GM18870 (cell line): ENCODE measurements at regions not wholly inside any gene's neighbourhood (a gene's known extent, or its start where the extent isn't known, plus 50 kb on each side); places are given as distances from the start of the nearest gene placed in this dataset.

Experiments
- ATAC-seq: cut with Tn5 transposase; IDR thresholded peaks from one replicate; pipeline ENCODE4 v1.9.1; 2021; ENCODE audit warnings: moderate library complexity; ENCODE audit not compliant: unreplicated experiment

DNA sequence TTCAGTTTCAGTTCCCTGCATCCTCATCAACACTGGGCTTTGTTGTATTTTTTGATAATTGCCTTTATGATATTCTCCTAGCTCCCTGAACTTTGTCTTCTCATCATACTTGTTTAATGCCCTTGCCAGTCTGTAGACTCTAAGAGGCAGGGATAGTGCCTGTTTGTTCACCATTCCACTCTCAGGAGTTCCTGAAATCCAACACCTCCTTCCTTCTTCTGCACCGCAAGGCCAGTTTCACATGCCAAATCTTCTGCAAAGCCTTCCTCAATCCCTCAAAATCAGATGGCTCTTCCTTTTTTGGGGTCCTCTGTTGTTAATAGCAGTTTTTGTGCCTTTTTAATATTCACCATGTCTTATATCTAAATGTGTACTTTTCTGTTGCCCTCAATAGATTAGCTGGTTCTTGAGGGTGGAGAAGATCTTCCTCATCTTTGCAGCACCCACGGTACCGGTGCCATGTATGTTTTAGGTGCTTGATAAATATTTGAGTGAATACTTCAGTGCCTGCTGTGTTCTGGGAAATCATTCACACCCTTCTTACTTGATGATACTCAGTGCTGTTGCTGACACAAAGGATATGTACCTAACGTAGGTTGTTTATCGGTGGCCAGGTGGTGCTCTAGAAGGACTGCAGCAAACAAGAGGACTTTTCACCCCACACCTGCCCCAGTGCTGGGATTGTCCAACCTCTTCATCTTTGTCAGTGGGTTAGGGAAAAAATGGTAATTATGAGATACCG lies 85.3 kb upstream of the LIMCH1 start:
- ATAC-seq: no peak

DNA sequence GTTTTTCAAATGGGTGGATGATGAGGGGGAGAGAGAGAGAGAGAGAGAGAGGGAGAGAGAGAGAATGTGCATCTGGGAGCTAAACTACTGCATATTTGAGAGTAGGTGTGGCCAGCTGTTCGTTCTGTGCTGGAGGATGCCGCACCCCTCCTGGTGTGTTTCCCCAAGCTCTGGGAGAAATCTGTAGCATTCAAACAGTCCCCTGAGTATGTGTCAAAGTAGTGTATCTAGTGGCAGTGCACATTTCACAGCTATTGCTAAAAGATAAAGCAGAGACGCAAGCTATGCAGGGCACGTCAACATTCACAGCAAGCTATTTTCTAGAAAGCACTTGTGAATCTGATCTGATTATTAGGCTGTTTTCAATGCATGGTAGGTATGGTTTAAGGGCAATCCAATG lies 83.5 kb upstream of the LIMCH1 start:
- no peak for ATAC-seq

DNA sequence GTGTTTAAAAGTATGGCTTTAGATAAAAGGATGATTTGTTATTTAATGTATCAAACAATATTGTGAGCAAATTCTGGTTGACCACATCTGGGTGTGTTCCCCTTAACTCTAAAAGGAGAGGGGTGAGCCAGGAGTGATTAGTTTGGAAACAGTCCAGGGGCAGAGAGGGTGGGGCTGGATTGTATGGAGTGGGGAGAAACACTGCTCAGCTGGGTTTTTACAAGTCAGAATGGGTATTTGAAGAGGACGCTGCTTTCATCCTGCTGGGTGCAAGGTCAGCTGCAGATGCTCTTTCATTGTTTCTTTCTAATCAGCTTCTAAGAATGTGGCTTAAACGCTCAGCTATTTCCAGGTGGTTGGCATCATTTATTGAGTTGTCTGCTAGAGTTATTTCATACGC lies 82.8 kb upstream of the LIMCH1 start:
- no peak for ATAC-seq

DNA sequence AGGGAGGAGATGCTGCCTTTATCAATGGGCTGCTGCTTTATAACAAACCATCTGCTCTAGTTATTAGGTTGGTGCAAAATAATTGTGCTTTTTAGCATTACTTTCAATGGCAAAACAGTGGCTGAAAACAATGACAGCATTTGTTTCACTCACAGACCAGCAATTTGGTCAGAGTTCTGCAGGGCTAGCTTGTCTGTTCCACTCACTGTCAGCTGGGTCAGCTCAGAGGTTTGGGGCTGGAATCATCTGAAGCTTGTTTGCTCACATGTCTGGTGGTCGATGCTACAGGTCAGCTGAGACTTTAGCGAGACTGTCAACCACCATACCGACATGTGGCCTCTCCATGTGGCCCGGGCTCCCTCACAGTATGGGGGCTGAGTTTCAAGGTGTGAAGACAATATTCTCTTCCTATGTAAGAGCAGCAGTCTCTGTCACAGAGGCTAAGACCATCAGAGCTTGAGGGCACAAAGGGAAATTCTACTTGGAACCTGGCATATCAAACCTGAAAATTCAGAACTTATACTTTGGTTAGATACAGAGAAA lies 81.3 kb upstream of the LIMCH1 start:
- ATAC-seq: no peak

DNA sequence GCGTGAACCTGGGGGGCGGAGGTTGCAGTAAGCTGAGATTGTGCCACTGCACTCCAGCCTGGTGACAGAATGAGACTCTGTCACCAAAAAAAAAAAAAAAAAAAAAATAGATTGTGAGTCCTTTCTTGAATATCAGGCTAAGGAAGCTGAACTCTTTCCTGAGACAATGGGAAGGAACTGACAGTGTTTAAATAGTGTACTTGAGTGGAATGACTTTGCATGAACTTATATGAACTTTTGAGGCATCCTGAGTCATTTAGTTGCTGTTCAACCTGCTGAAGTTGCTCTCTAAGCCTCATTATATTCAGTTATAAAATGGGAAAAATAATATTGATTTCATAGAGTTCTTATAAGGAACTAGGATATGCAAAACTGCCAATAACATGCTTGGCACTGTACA lies 79.3 kb upstream of the LIMCH1 start:
- no peak for ATAC-seq

DNA sequence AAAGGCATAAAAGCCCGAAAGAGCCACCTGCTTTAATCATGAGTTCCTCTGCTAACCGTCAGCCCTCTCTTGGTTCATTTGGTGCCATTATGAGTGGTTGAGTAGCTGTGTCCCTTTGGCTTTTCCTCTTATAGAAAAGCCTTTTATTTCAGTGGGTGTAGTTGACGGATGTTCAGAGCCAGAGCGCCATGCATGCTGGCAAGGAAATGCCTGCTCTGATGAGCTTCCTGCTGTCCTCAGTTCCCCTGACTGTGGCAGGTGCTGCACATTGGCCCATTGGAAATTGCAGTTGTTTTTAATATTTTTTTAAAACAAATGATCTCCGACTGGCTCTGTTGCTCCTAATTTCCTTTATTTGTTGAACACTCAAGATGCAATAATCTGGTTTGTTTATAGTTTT lies 77.3 kb upstream of the LIMCH1 start:
- no peak for ATAC-seq

DNA sequence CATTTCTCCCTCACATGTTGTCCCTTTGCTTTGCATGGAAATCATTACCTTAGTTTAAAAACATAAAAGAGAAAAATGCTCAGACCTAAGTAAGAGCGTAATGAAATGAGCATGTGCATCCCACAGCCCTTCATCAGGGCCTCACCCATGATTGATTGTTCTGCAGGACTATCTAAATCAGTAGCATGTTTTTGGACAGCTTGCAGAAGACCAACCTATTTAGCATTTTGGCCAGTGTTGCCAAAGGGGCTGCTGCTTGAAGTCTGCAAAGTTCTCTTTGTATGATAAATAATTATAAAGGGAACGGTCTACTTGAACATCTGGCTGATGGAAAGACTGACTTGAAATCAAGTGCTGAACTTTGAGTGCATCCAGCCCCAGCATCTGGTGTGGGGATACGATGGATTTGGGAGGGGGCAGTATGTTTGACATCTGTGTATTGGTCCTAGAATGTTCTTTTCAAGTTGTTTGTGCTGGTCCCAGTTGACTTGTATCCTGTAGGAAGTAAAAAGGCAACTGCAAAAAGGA lies 76.1 kb upstream of the LIMCH1 start:
- ATAC-seq: no peak

DNA sequence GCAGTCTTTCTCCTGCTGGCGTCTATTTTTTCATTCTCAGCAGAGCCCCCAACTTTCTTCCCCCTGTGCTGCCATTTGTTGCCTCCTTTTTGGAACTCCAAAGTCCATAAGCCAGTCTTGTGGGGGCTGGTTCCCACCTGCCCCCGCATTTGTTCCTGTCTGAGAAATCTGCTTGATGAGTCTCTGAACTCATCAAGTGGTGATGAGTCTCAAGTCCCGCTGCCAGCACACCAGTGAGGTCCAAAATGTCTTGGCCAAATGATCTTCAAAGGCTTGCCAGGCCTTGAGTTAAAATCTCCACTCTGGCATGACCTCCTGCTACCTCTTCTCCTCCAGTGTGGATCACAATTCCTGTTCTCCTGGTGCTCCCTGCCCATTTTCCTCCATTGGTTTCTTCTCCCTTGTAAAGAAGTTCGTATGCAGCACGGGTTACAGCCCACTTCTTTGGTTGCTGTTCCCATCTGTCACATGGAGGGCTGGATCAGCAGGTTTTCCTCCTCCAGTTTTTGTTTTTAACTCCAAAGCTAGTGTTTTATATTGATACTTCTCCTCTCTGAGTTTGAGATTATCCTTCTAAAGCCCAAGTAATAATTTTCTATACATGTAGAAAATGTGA lies 72.7 kb upstream of the LIMCH1 start:
- ATAC-seq: no peak

DNA sequence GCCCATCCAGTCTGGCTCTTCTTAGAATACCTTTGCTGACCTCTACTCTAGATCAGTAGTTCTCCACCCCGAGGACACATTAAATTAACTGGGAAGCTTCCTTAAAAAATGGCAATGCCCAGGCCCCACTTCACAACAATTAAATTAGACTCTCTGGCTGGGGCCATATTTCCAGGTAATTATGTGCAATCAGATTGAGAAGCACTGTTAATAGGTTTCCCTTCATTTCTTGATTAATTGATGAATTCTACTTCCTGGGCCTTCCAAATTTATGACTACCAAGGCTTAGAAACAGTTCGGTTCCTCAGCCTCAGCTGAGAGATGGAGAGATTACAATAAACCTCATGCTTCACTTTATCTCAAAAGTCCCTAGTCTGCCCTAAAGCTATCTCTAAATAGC lies 71.7 kb upstream of the LIMCH1 start:
- no peak for ATAC-seq

DNA sequence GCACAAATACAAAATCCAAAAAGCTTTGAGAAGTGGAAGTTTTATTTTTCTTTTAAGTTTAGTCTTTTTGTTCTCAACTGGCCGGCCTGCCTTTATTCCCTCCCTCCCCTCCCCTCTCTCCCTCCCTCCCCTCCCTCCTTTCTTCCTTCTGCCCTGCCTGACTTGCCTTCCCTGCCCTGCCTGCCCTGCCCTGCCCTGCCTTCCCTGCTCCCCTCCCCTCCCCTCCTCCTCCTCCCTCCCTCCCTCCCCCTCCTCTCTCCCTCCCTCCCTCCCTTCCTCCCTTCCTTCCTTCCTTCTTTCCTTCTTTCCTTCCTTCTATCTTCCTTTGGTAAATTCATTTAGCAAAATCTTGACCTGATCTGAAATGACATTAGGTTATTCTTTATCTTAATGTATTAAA lies 69.8 kb upstream of the LIMCH1 start:
- ATAC-seq: no peak

DNA sequence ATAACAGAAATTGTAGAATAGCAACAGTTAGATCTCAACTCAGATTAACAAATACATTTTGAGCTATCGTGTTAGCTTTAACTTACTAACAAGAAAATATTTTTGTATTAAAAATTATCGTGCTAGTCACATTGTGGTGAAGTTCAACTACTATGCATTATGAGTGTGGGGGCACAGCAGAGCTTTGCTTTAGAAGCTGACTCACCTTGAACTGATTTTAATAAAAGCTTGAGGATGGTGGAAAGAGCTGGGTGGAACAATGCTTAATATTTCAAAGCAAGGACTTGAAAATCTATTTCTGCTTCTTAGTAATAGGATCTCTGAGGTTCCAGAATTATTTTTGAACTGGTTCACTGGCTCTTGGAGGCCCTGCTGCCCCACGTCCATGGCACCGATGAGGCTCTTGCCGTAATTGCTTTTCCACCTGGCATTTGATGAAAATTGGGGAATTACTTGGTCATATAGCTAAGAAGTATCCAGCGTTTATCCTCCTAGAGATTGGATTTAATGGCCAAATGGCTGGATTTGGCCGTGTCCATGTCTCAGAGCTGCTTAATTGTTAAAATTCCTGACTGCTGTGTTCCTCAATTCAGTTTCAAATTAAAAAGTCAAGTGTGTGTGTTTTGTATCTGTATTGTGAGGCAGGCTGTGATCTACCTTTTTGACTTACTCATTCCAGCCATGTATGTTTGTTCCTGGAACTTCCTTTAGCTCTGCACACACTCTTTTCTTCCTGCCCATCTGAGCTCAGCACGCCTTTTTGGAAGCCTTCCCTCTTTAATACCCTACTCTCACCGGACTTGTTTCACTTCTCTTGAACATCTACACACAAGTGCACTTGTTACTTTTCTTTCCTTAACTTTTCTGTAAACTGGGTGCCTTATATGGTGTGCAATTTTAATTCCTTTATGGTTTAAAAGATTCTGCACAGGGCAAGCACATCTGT lies 66.6 kb upstream of the LIMCH1 start:
- ATAC-seq: no peak

DNA sequence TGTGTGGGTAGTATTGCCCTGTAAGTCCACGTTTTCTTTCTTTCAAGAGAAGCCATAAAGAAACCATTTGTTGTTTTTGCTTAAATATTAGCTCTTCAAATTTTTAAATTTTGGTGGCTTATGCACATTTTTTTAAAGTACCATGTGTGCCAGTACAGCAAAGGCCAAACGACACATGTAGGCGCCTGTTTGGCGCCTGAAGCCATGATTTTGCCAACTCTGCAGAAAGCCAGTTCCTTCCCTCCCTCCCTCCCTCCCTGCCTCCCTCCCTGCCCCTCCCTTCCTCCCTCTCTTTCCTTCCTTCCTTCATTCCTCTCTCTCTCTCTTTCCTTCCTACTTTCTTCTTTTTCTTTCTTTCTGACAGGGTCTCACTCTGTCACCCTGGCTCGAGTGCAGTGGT lies 65.9 kb upstream of the LIMCH1 start:
- ATAC-seq: no peak

DNA sequence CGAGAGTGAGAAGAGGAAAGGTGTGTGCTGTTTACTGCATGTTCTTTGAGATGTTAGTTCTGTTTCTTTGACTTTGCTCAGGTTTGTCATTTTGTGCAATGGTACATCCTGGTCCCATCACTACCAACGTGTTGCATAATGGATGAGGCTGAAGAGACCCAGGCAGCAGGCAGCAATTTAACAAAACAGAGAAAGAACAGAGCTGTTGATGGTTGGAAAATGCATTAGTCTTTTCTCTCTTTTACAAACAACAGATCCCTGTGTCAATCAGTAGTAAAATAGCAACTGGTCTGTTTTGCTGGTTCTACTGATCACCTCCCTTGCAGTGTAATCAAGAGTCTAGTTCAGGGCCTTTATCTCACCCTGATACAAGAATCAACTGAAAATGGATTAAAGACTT lies 64.8 kb upstream of the LIMCH1 start:
- ATAC-seq: no peak

DNA sequence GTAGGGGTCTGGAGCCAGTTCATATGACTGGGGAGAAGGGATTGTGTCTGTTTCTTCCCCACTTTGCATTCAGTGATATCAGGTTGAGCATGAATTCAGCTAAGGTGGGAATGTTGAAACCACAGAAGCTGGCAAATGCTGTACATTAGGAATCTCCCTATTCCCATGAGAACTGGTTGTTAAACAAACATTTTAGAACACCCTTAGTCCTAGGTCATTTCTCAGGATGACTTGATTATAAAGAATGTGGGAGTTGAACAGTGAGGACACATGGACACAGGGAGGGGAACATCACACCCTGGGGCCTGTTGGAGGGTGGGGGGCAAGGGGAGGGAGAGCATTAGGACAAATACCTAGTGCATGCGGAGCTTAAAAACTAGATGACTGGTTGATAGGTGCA lies 62.6 kb upstream of the LIMCH1 start:
- no peak for ATAC-seq

DNA sequence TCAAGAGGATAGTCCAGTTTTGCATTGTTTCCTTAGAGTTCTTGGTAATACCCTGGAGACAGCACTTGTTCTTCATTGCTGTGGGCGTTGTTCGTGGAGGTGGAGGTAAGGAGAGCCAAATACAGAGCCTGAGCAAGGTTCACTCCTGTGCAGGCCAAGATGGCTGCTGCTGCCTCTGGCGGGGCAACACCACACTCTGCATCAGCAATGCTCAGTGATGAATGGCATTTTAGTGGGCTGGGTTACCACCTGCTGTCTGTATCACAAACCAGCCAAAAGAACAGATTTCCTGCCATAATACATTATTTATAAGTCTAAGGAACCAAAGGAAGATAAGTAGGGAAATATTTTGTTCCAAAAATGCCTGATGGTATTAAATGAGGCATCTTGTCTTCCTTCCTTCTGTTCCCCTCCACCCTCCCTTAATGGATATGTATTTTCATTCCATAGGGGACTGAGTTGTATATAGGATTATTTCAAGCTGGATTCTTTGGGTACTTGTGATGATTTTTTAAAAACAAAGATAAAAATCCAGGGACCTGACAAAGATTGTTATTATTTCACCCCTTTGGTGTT lies 61.6 kb upstream of the LIMCH1 start:
- ATAC-seq: no peak

DNA sequence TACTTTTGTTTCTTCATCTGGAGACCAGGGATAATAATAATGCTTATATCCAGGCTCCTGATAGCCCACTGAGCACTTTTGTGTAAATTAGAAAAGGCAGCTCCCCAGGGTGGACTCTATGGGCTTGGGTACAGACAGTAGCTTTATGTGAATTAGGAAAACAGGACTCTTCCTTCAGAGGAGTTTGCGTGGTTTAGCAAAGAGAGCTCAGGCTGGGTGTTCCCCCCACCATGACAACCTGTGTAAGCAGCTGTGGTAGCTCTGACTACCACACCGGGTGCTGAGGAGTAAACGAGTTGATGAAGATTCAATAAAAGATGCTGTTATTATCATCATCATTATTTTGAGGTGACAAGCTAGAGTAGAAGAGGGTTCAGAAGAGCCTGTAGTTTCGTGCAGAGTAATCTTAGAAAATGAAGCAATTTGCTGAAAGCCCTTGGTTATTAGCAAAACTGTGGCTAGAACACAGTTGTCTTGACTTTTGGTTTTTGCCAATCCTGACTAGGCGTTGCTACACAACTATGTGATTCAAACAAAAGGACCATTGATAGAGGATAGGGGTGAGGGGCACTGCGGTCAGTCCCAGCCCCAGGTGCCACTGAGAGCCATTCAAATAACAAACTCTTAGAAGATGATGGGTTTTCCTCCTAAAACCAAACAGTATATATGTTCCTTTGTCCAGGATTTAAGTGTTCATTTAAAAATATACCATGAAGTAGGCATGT lies 60.6 kb upstream of the LIMCH1 start:
- no peak for ATAC-seq

DNA sequence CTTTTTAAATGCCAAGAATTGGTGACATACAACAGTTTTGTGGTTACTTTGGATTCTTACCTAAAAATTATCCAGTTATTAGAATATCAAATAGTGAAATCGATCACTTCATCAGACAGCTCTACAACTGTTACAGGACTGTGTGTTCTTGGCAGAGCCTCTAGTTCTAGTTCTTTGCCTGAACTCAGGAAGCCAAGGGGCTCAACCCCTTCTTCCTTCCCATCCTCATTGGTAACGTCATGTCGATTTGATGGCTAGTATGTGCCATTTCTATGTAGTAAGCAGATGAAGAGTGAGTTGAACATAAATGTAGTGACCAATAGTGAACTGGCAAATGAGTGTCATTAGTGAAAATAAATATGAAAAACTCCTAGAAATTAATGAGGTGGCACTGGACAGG lies 59.4 kb upstream of the LIMCH1 start:
- ATAC-seq: no peak

DNA sequence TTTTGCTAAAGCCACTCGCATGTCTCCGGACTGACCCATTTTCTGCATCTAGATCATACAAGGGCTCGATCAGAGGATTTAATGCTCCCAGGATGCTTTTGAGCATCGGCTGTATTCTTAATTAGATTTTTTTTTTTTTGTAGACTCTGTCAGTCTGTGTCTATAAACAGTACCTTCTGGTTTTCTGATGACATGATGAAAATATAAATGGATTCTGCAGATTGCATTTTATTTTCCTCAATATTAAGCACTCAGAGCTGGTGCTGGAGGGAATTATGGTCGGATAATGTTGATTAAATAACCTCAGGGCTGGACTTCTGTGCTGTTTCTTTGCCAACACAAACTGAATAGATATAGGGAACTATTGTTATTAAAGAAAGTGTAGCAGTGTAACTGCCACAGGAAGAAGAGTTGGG lies 57.1 kb upstream of the LIMCH1 start:
- no peak for ATAC-seq

DNA sequence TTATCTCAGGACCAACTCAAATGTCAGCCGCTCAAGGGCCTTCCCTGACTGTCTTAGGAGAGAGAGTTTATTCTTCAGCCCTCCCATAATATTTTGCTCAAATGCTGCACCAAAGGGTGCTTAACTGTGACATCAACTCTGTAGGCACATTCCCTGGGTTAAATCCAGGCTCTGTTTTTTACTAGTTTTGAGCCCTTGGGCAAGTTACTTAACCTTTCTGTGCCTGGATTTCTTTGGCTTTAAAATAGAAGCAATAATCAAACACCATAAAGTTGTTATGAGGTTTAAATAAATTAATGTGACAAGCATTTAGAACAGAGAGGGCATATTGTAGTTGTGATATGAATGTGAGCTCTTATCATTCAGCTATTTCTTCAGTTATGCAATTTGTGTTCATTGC lies 54.2 kb upstream of the LIMCH1 start:
- no peak for ATAC-seq

DNA sequence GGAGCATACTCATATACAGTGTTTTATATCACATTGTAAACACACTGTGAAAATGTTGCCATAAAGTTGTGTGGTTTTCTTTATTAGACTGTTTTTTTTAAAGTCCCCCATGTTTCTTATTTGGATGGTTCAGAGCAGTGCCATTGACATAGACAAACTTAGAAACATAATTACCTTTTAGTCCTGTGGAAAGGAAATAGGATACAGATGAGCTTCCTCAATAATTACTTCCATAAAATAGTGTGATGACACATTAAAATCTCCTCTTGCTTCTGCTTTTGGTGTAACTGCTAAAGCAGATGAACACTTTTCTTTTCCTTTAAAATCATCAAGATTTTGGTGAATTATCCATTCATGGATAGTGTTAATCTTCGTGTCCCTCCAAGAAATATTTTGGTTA lies 52.9 kb upstream of the LIMCH1 start:
- ATAC-seq: no peak
